Nephron (organoid): ENCODE measurements at regions not wholly inside any gene's neighbourhood (a gene's known extent, or its start where the extent isn't known, plus 50 kb on each side); places are given as distances from the start of the nearest gene placed in this dataset.
A peak's percentile ranks its signal among the peaks of the same experiment; 100 is the strongest.

Source experiments
- H3K27ac Mint-ChIP-seq, 3 experiments: 2 replicates each; pipeline ENCODE4 v1.8.0; 2020; ENCODE audit warnings: mixed read lengths in 3 of 3, mild to moderate bottlenecking in 2 of 3, moderate library complexity in 1 of 3
- H3K27me3 Mint-ChIP-seq: 2 replicates; pipeline ENCODE4 v1.8.0; 2021; ENCODE audit warnings: low read depth, mild to moderate bottlenecking, moderate library complexity, mixed read lengths
- H3K36me3 Mint-ChIP-seq: 2 replicates; pipeline ENCODE4 v1.8.0; 2020; ENCODE audit warnings: low read depth, mixed read lengths
- H3K4me1 Mint-ChIP-seq: 2 replicates; pipeline ENCODE4 v1.8.0; 2020; ENCODE audit warnings: mixed read lengths
- H3K4me3 Mint-ChIP-seq, 3 experiments: 2 replicates each; pipeline ENCODE4 v1.8.0; 2020; ENCODE audit warnings: mild to moderate bottlenecking in 3 of 3, mixed read lengths in 3 of 3, moderate library complexity in 2 of 3
- H3K9me3 Mint-ChIP-seq: 2 replicates; pipeline ENCODE4 v1.8.0; 2020; ENCODE audit warnings: mixed read lengths
- CTCF ChIP-seq, 3 experiments: fragments of 200-600 bp; sonication (generic); IDR thresholded peaks; one replicate each; pipeline ENCODE4 v1.5.0; 2021; ENCODE audit warnings: antibody characterized with exemption in 3 of 3; ENCODE audit not compliant: unreplicated experiment in 3 of 3

GRCh38 chr5:14062178-14062577 lies 81.0 kb upstream of the TRIO start:
- no peak overlapping the region for H3K27ac Mint-ChIP-seq
- peaks cover 7% of the 10 kb centered on the region for H3K27me3 Mint-ChIP-seq
- H3K4me3 Mint-ChIP-seq = no peak overlapping the region
- no peak for TF ChIP-seq CTCF (IDR thresholded peaks at IDR 0.05; ENCODE audit: unreplicated experiment in 3 of 3)
- H3K9me3 Mint-ChIP-seq = peaks cover 2% of the 10 kb centered on the region
- peaks cover 5% of the 10 kb centered on the region for H3K4me1 Mint-ChIP-seq
- no peaks in the 10 kb centered on the region for H3K36me3 Mint-ChIP-seq

GRCh38 chr5:14061106-14061505 lies 82.0 kb upstream of the TRIO start:
- H3K4me1 Mint-ChIP-seq = peaks cover 5% of the 10 kb centered on the region
- no peak for TF ChIP-seq CTCF (IDR thresholded peaks at IDR 0.05; ENCODE audit: unreplicated experiment in 3 of 3)
- no peaks in the 10 kb centered on the region for H3K36me3 Mint-ChIP-seq
- no peak overlapping the region for H3K27ac Mint-ChIP-seq
- peaks cover 7% of the 10 kb centered on the region for H3K27me3 Mint-ChIP-seq
- H3K9me3 Mint-ChIP-seq = peaks cover 2% of the 10 kb centered on the region
- no peak overlapping the region for H3K4me3 Mint-ChIP-seq

- Mint-ChIP-seq H3K36me3 (no peaks in the 10 kb centered on the region), H3K27me3 (peaks cover 7% of the 10 kb centered on the region), H3K27ac (no peak overlapping the region), H3K4me3 (no peak overlapping the region), H3K4me1 (peaks cover 5% of the 10 kb centered on the region), H3K9me3 (peaks cover 2% of the 10 kb centered on the region)
- TF ChIP-seq CTCF (IDR thresholded peaks at IDR 0.05; ENCODE audit: unreplicated experiment in 3 of 3) = no peak
Observed at GRCh38 chr5:14060218-14060617, 82.9 kb upstream of the TRIO start.

GRCh38 chr5:14059810-14060209 lies 83.3 kb upstream of the TRIO start:
- no peak overlapping the region for H3K4me3 Mint-ChIP-seq
- peaks cover 5% of the 10 kb centered on the region for H3K4me1 Mint-ChIP-seq
- TF ChIP-seq CTCF (IDR thresholded peaks at IDR 0.05; ENCODE audit: unreplicated experiment in 3 of 3) = no peak
- peaks cover 2% of the 10 kb centered on the region for H3K9me3 Mint-ChIP-seq
- no peaks in the 10 kb centered on the region for H3K36me3 Mint-ChIP-seq
- H3K27ac Mint-ChIP-seq = no peak overlapping the region
- H3K27me3 Mint-ChIP-seq = peaks cover 7% of the 10 kb centered on the region

- TF ChIP-seq CTCF (IDR thresholded peaks at IDR 0.05; ENCODE audit: unreplicated experiment in 3 of 3) = no peak
- Mint-ChIP-seq H3K27ac (peak overlapping the region in 2 of 3 experiments; percentile 20 to 27), H3K27me3 (peaks cover 3% of the 10 kb centered on the region), H3K4me1 (peaks cover 5% of the 10 kb centered on the region), H3K36me3 (no peaks in the 10 kb centered on the region), H3K9me3 (peaks cover 2% of the 10 kb centered on the region), H3K4me3 (no peak overlapping the region)
Observed at GRCh38 chr5:14057289-14057688, 85.9 kb upstream of the TRIO start.

- Mint-ChIP-seq H3K27ac (no peak overlapping the region), H3K4me1 (peaks cover 5% of the 10 kb centered on the region), H3K27me3 (peaks cover 3% of the 10 kb centered on the region), H3K9me3 (peaks cover 2% of the 10 kb centered on the region), H3K36me3 (no peaks in the 10 kb centered on the region), H3K4me3 (no peak overlapping the region)
- TF ChIP-seq CTCF (IDR thresholded peaks at IDR 0.05; ENCODE audit: unreplicated experiment in 3 of 3) = no peak
Observed at GRCh38 chr5:14056039-14056438, 87.1 kb upstream of the TRIO start.
